HG03039 (cell line): ENCODE measurements at regions not wholly inside any gene's neighbourhood (a gene's known extent, or its start where the extent isn't known, plus 50 kb on each side); places are given as distances from the start of the nearest gene placed in this dataset.
A peak's percentile ranks its signal among the peaks of the same experiment; 100 is the strongest.

Experiments
- ATAC-seq: cut with Tn5 transposase; IDR thresholded peaks from one replicate; pipeline ENCODE4 v1.9.1; 2021; ENCODE audit warnings: mild to moderate bottlenecking, moderate library complexity; ENCODE audit not compliant: unreplicated experiment

- no peak for ATAC-seq
Observed at GRCh38 chr2:62370321-62371250, 135.4 kb downstream of the TMEM17 start.

- no peak for ATAC-seq
Observed at GRCh38 chr2:62369541-62370202, 136.3 kb downstream of the TMEM17 start.

- ATAC-seq = no peak
Observed at GRCh38 chr2:62364791-62365528, 141.0 kb downstream of the TMEM17 start.

- peak; percentile 60 for ATAC-seq
Observed at GRCh38 chr2:62363166-62363565, 142.8 kb downstream of the TMEM17 start.

GRCh38 chr2:62362561-62362960 lies 143.4 kb downstream of the TMEM17 start:
- peak; percentile 16 for ATAC-seq

- no peak for ATAC-seq
Observed at GRCh38 chr2:62361964-62362363, 144.0 kb downstream of the TMEM17 start.

- ATAC-seq = no peak
Observed at GRCh38 chr2:62354771-62355561, 151.0 kb downstream of the TMEM17 start.

GRCh38 chr2:62352031-62352430 lies 154.0 kb downstream of the TMEM17 start:
- no peak for ATAC-seq

- ATAC-seq = no peak
Observed at GRCh38 chr2:62349788-62350187, 153.9 kb downstream of the B3GNT2 start.

GRCh38 chr2:62348700-62349099 lies 152.8 kb downstream of the B3GNT2 start:
- no peak for ATAC-seq

GRCh38 chr2:62347563-62348270 lies 151.8 kb downstream of the B3GNT2 start:
- no peak for ATAC-seq

GRCh38 chr2:62344472-62344871 lies 148.6 kb downstream of the B3GNT2 start:
- no peak for ATAC-seq

- ATAC-seq = no peak
Observed at GRCh38 chr2:62343636-62344337, 147.9 kb downstream of the B3GNT2 start.

GRCh38 chr2:62343206-62343605 lies 147.3 kb downstream of the B3GNT2 start:
- no peak for ATAC-seq

GRCh38 chr2:62340994-62341484 lies 145.1 kb downstream of the B3GNT2 start:
- ATAC-seq = peak; percentile 84

- no peak for ATAC-seq
Observed at GRCh38 chr2:62339837-62340236, 143.9 kb downstream of the B3GNT2 start.

GRCh38 chr2:62339413-62339812 lies 143.5 kb downstream of the B3GNT2 start:
- no peak for ATAC-seq

- ATAC-seq = no peak
Observed at GRCh38 chr2:62338111-62338510, 142.2 kb downstream of the B3GNT2 start.

GRCh38 chr2:62337403-62337802 lies 141.5 kb downstream of the B3GNT2 start:
- no peak for ATAC-seq
